ENCODE measurements at regions not wholly inside any gene's neighbourhood (a gene's known extent, or its start where the extent isn't known, plus 50 kb on each side); places are given as distances from the start of the nearest gene placed in this dataset.

DNA sequence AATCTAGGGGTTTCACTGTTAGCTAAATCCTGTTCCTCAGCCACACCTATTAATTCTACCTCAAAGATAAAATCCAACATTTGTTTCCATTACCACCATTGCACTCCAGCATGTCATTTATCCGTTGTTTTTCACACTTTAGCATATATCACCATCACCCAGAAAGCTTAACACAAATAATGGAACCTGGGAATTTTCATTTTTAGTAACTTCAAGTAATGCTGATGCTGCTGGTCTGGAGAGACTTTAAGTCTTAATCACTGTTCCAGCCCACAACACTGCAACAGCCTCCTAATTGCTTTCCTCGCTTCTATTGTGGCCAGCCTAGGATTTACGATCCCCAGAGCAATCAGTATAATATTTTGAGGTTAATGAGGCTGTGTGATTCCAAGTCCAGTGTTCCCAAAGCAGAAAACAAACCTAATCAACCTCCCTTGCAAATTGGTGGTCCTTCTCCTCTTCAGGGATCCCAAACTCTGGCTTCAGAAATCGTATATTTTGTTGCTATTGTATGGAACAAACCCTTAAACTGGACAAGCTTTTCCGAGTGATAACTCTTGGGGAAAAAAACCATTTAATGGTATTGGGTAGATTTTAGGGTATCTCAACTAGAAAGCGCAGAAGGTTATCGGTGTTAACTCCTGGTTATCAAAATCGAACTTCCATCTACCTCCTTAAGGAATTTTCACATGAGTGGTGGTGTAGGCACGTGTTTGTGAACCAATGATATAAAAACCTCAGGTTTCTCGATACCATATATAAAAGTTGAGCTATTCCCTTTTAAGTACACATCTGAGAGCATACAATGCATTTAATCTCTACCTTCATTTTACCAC, 50.0 kb upstream of the BOLA1 start (continued):
- TF ChIP-seq XRCC3 (IDR thresholded peaks at IDR 0.05) = no peak
- TF ChIP-seq BCL6 (CRISPR knock-in tag; IDR thresholded peaks at IDR 0.05) = no peak
- 0 out of 2 replicates have a peak, but pooled peaks have one; percentile 1 for TF ChIP-seq MAFF (IDR thresholded peaks at IDR 0.05; ENCODE audit: low read length)
- TF ChIP-seq CSDE1 (IDR thresholded peaks at IDR 0.05) = no peak
- no peak for TF ChIP-seq SRSF3 (IDR thresholded peaks at IDR 0.05; ENCODE audit: insufficient read depth, low read length)
- TF ChIP-seq XRCC4 (IDR thresholded peaks at IDR 0.05; ENCODE audit: extremely low read depth, insufficient read depth, insufficient read length) = no peak
- no peak for TF ChIP-seq DNMT1 (IDR thresholded peaks at IDR 0.05)
- no peak for TF ChIP-seq CBX3 (IDR thresholded peaks at IDR 0.05; ENCODE audit: borderline replicate concordance in 1 of 2, low read length in 2 of 2)
- TF ChIP-seq, protein P1, sequence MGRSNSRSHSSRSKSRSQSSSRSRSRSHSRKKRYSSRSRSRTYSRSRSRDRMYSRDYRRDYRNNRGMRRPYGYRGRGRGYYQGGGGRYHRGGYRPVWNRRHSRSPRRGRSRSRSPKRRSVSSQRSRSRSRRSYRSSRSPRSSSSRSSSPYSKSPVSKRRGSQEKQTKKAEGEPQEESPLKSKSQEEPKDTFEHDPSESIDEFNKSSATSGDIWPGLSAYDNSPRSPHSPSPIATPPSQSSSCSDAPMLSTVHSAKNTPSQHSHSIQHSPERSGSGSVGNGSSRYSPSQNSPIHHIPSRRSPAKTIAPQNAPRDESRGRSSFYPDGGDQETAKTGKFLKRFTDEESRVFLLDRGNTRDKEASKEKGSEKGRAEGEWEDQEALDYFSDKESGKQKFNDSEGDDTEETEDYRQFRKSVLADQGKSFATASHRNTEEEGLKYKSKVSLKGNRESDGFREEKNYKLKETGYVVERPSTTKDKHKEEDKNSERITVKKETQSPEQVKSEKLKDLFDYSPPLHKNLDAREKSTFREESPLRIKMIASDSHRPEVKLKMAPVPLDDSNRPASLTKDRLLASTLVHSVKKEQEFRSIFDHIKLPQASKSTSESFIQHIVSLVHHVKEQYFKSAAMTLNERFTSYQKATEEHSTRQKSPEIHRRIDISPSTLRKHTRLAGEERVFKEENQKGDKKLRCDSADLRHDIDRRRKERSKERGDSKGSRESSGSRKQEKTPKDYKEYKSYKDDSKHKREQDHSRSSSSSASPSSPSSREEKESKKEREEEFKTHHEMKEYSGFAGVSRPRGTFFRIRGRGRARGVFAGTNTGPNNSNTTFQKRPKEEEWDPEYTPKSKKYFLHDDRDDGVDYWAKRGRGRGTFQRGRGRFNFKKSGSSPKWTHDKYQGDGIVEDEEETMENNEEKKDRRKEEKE (IDR thresholded peaks at IDR 0.05; ENCODE audit: borderline replicate concordance in 1 of 2, control insufficient read depth in 1 of 2, low read depth in 2 of 2, low read length in 1 of 2) = 0 out of 4 replicates have a peak, but pooled peaks of 1 of the 2 experiments have one; percentile 81
- TF ChIP-seq, protein P2, sequence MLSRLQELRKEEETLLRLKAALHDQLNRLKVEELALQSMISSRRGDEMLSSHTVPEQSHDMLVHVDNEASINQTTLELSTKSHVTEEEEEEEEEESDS (CRISPR knock-in tag; IDR thresholded peaks at IDR 0.05) = no peak
- no peak for TF ChIP-seq ZSCAN29 (IDR thresholded peaks at IDR 0.05)
- TF ChIP-seq, protein P3, sequence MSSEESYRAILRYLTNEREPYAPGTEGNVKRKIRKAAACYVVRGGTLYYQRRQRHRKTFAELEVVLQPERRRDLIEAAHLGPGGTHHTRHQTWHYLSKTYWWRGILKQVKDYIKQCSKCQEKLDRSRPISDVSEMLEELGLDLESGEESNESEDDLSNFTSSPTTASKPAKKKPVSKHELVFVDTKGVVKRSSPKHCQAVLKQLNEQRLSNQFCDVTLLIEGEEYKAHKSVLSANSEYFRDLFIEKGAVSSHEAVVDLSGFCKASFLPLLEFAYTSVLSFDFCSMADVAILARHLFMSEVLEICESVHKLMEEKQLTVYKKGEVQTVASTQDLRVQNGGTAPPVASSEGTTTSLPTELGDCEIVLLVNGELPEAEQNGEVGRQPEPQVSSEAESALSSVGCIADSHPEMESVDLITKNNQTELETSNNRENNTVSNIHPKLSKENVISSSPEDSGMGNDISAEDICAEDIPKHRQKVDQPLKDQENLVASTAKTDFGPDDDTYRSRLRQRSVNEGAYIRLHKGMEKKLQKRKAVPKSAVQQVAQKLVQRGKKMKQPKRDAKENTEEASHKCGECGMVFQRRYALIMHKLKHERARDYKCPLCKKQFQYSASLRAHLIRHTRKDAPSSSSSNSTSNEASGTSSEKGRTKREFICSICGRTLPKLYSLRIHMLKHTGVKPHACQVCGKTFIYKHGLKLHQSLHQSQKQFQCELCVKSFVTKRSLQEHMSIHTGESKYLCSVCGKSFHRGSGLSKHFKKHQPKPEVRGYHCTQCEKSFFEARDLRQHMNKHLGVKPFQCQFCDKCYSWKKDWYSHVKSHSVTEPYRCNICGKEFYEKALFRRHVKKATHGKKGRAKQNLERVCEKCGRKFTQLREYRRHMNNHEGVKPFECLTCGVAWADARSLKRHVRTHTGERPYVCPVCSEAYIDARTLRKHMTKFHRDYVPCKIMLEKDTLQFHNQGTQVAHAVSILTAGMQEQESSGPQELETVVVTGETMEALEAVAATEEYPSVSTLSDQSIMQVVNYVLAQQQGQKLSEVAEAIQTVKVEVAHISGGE (CRISPR knock-in tag; IDR thresholded peaks at IDR 0.05) = no peak
- TF ChIP-seq, protein P4, sequence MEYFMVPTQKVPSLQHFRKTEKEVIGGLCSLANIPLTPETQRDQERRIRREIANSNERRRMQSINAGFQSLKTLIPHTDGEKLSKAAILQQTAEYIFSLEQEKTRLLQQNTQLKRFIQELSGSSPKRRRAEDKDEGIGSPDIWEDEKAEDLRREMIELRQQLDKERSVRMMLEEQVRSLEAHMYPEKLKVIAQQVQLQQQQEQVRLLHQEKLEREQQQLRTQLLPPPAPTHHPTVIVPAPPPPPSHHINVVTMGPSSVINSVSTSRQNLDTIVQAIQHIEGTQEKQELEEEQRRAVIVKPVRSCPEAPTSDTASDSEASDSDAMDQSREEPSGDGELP (CRISPR knock-in tag; IDR thresholded peaks at IDR 0.05; ENCODE audit: borderline replicate concordance) = no peak
- TF ChIP-seq GTF2E2 (tag; IDR thresholded peaks at IDR 0.05) = 0 out of 2 replicates have a peak, but pooled peaks have one; percentile 21
- no peak for TF ChIP-seq NFRKB (IDR thresholded peaks at IDR 0.05; ENCODE audit: low read depth)
- TF ChIP-seq MAZ (CRISPR knock-in tag; conservative IDR thresholded peaks at IDR 0.05 in 1 of 2, IDR thresholded peaks at IDR 0.05 in 1 of 2) = no peak
- 0 out of 4 replicates have a peak, but pooled peaks of 1 of the 2 experiments have one; percentile 22 for TF ChIP-seq SIN3A (IDR thresholded peaks at IDR 0.05; ENCODE audit: borderline replicate concordance in 2 of 2, control insufficient read depth in 1 of 2, low read depth in 2 of 2, low read length in 2 of 2)
- peak; percentile 29; the same call in 1 of the 2 replicates for TF ChIP-seq BHLHE40 (IDR thresholded peaks at IDR 0.05; ENCODE audit: low read length)
- TF ChIP-seq RHOXF2B (CRISPR knock-in tag; conservative IDR thresholded peaks at IDR 0.05) = no peak
